ENCODE measurements at regions not wholly inside any gene's neighbourhood (a gene's known extent, or its start where the extent isn't known, plus 50 kb on each side); places are given as distances from the start of the nearest gene placed in this dataset.
"Not testable (repeated sequence)": the region's sequence is repeated elsewhere in the genome, so short reads cannot be mapped to it uniquely, and the experiment has no call there.

DNA sequence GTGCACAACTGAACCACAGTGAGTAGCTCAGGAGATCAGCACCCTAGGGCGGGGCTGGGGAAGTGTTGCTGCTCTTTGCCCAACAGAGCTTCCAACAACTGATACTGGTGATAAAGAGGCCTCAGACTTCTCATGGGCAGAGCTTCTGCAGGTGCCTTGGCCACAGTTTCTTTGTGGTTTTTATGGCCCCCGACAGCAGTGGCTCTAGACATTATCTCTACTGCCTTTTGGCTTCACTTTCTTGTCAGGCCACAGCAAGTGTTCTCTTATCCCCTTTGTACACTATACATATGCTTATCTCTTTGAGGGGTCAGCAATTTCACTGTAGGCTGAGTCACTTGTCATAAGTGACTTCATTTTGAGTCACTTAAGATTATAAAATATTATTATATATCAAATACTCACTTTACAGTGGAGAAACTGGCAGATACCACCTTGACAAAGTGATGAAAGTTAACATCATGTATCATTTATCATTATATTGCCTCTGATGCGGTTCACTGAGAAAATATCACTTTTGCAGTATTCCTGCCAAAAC, 90.9 kb upstream of the COX7C start:
- peaks cover 5% of the 10 kb centered on the region; the same call in 1 of the 2 replicates for H3K4me1 ChIP-seq (ENCODE audit: insufficient read depth, low read length)
- H3K27ac ChIP-seq (ENCODE audit: low read length), result no peak overlapping the region
- H3K36me3 ChIP-seq (ENCODE audit: insufficient read depth, low read depth, low read length), result no peaks in the 10 kb centered on the region
- H3K27me3 ChIP-seq (ENCODE audit: insufficient read depth, low read length), result no peaks in the 10 kb centered on the region
- no peaks in the 10 kb centered on the region for H3K9me3 ChIP-seq (ENCODE audit: insufficient read depth, low read depth, low read length)
- H3K9ac ChIP-seq (ENCODE audit: low read depth, low read length), result no peak overlapping the region
- no peak overlapping the region for H3K4me3 ChIP-seq (ENCODE audit: low read length)

- Histone ChIP-seq H3K4me1 (ENCODE audit: insufficient read depth, low read length) (no peaks in the 10 kb centered on the region), H3K9ac (ENCODE audit: low read depth, low read length) (no peak overlapping the region), H3K27ac (ENCODE audit: low read length) (no peak overlapping the region), H3K36me3 (ENCODE audit: insufficient read depth, low read depth, low read length) (no peaks in the 10 kb centered on the region), H3K9me3 (ENCODE audit: insufficient read depth, low read depth, low read length) (no peaks in the 10 kb centered on the region), H3K27me3 (ENCODE audit: insufficient read depth, low read length) (no peaks in the 10 kb centered on the region), H3K4me3 (ENCODE audit: low read length) (no peak overlapping the region)
These were observed 85.3 kb upstream of the COX7C start for GRCh38 chr5:86532429-86532828.

- Histone ChIP-seq H3K9ac (ENCODE audit: low read depth, low read length) (no peak overlapping the region), H3K4me3 (ENCODE audit: low read length) (no peak overlapping the region), H3K36me3 (ENCODE audit: insufficient read depth, low read depth, low read length) (no peaks in the 10 kb centered on the region), H3K4me1 (ENCODE audit: insufficient read depth, low read length) (no peaks in the 10 kb centered on the region), H3K27ac (ENCODE audit: low read length) (no peak overlapping the region), H3K27me3 (ENCODE audit: insufficient read depth, low read length) (no peaks in the 10 kb centered on the region), H3K9me3 (ENCODE audit: insufficient read depth, low read depth, low read length) (no peaks in the 10 kb centered on the region)
These were observed 81.3 kb upstream of the COX7C start for GRCh38 chr5:86536396-86536795.

DNA sequence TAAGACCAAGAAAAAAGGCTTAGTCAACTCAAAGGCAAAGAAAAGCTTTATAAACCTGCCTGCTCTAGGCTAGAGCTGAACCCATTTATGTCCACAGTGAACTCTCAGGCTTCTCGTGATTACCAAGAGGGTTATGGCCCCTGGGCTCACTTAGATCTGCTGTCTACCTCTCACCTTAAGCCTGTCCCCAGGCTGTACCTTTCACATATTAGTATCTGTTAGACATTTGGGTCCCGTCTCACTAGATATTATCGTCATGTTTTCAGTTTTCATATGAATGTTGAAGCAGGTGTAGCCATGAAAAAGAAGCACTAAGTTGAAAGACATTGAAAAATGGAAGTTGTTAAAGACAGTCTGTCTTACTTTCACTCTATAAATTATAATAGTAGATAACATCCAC, 75.2 kb upstream of the COX7C start:
- no peaks in the 10 kb centered on the region for H3K9me3 ChIP-seq (ENCODE audit: insufficient read depth, low read depth, low read length)
- no peaks in the 10 kb centered on the region; the same call in 1 of the 2 replicates for H3K4me1 ChIP-seq (ENCODE audit: insufficient read depth, low read length)
- no peaks in the 10 kb centered on the region for H3K36me3 ChIP-seq (ENCODE audit: insufficient read depth, low read depth, low read length)
- no peak overlapping the region for H3K9ac ChIP-seq (ENCODE audit: low read depth, low read length)
- no peak overlapping the region for H3K4me3 ChIP-seq (ENCODE audit: low read length)
- H3K27ac ChIP-seq (ENCODE audit: low read length), result no peak overlapping the region
- no peaks in the 10 kb centered on the region for H3K27me3 ChIP-seq (ENCODE audit: insufficient read depth, low read length)

DNA sequence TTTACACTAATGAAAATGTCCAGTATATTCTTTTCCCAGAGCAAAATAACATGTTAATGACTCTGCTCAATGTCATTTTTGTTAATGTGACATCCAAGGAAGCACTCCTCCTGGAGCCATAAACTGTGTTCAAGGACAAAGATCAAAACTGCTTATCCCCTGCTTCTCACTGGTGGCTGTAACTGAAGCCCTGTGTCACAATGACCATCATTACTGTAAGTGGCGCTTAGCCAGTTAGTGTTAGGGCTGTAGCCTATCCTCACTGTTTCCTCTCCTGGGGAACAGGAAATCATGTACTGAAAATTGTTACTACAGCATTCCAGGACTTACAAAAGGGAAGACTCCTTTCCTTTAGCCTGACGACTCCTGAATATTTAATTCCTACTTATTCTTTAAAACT, 71.7 kb upstream of the COX7C start:
- Histone ChIP-seq H3K36me3 (ENCODE audit: insufficient read depth, low read depth, low read length) (no peaks in the 10 kb centered on the region), H3K27ac (ENCODE audit: low read length) (no peak overlapping the region), H3K9ac (ENCODE audit: low read depth, low read length) (no peak overlapping the region), H3K27me3 (ENCODE audit: insufficient read depth, low read length) (no peaks in the 10 kb centered on the region), H3K9me3 (ENCODE audit: insufficient read depth, low read depth, low read length) (no peaks in the 10 kb centered on the region), H3K4me3 (ENCODE audit: low read length) (no peak overlapping the region), H3K4me1 (ENCODE audit: insufficient read depth, low read length) (no peaks in the 10 kb centered on the region; the same call in 1 of the 2 replicates)

- Histone ChIP-seq H3K9me3 (ENCODE audit: insufficient read depth, low read depth, low read length) (no peaks in the 10 kb centered on the region), H3K27ac (ENCODE audit: low read length) (no peak overlapping the region), H3K36me3 (ENCODE audit: insufficient read depth, low read depth, low read length) (no peaks in the 10 kb centered on the region), H3K27me3 (ENCODE audit: insufficient read depth, low read length) (no peaks in the 10 kb centered on the region), H3K4me3 (ENCODE audit: low read length) (no peak overlapping the region), H3K4me1 (ENCODE audit: insufficient read depth, low read length) (no peaks in the 10 kb centered on the region; the same call in 1 of the 2 replicates), H3K9ac (ENCODE audit: low read depth, low read length) (no peak overlapping the region)
These were observed 71.2 kb upstream of the COX7C start for GRCh38 chr5:86546582-86546981.

DNA sequence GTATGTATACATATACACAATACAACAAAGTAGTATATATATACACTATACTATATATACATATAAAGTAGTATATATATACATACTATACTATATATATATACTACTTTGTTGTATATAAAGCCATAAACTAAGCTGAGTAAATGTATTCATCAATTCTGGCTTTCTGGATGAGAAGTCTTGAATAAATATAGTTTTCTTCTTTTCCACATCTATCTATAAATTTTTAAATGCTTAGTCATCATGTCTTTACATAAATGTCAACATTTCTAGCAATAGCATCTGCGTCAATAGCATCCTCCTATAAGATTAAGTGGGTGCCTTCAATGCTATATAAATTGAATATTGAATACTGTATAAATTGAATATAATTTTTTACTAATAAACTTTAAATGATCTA, 63.1 kb upstream of the COX7C start:
- Histone ChIP-seq H3K27me3 (ENCODE audit: insufficient read depth, low read length) (no peaks in the 10 kb centered on the region), H3K9ac (ENCODE audit: low read depth, low read length) (no peak overlapping the region), H3K27ac (ENCODE audit: low read length) (no peak overlapping the region), H3K4me1 (ENCODE audit: insufficient read depth, low read length) (peaks cover 7% of the 10 kb centered on the region; the same call in 1 of the 2 replicates), H3K4me3 (ENCODE audit: low read length) (no peak overlapping the region), H3K36me3 (ENCODE audit: insufficient read depth, low read depth, low read length) (no peaks in the 10 kb centered on the region), H3K9me3 (ENCODE audit: insufficient read depth, low read depth, low read length) (no peaks in the 10 kb centered on the region; the same call in 1 of the 2 replicates)

DNA sequence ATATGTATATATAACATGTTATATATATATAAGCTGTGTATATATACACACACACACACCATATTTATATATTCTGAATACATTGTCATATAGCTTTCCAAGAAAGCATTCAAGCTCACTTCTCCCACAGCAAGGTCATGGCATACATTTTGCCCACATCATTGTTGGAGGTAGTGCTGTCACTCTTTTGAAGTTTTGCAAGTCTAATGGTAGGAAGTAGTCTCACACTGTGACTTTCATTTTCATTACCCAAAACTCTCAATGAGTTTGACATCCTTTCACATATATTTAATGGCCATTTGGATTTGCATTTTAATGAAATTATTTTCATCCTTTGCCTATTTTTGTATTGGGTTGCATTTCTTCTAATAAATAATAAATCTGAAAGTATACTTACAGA, 59.8 kb upstream of the COX7C start:
- no peak overlapping the region for H3K4me3 ChIP-seq (ENCODE audit: low read length)
- no peaks in the 10 kb centered on the region; the same call in 1 of the 2 replicates for H3K9me3 ChIP-seq (ENCODE audit: insufficient read depth, low read depth, low read length)
- no peak overlapping the region for H3K9ac ChIP-seq (ENCODE audit: low read depth, low read length)
- H3K36me3 ChIP-seq (ENCODE audit: insufficient read depth, low read depth, low read length), result no peaks in the 10 kb centered on the region
- H3K27me3 ChIP-seq (ENCODE audit: insufficient read depth, low read length), result no peaks in the 10 kb centered on the region
- peaks cover 7% of the 10 kb centered on the region; the same call in 1 of the 2 replicates for H3K4me1 ChIP-seq (ENCODE audit: insufficient read depth, low read length)
- no peak overlapping the region for H3K27ac ChIP-seq (ENCODE audit: low read length)

DNA sequence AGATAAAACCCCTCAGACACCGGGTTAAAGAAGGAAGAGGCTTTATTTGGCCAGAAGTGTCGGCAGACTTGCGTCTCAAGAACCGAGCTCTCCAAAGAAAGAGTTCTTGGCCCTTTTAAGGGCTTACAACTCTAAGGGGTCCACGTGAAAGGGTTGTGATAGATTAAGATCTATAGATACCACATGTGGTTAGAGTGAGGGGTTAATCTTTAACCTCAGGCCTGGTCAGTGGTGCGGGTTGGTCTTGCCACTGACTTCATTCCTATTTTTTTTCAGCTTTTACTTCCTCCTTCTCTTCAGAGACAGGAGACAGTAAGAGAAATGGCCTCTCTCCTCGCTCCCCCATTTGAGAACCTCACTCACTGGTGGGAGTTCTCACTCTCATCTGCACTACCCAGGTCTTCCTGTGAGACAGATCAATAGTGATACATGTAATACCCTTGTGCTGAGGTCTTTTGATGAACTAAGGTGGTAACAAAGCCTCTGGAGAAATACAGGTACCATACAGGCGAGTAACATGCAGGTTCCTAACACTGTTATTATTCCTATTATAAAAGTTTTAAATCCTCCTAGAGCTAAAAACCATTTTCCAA, 52.4 kb upstream of the COX7C start:
- no peaks in the 10 kb centered on the region for H3K9me3 ChIP-seq (ENCODE audit: insufficient read depth, low read depth, low read length)
- no peak overlapping the region for H3K4me3 ChIP-seq (ENCODE audit: low read length)
- no peaks in the 10 kb centered on the region for H3K27me3 ChIP-seq (ENCODE audit: insufficient read depth, low read length)
- no peaks in the 10 kb centered on the region for H3K4me1 ChIP-seq (ENCODE audit: insufficient read depth, low read length)
- H3K27ac ChIP-seq (ENCODE audit: low read length), result no peak overlapping the region
- H3K9ac ChIP-seq (ENCODE audit: low read depth, low read length), result no peak overlapping the region
- H3K36me3 ChIP-seq (ENCODE audit: insufficient read depth, low read depth, low read length), result no peaks in the 10 kb centered on the region

GRCh38 chr5:86566030-86566429, 51.7 kb upstream of the COX7C start:
- not testable (repeated sequence) for H3K4me3 ChIP-seq (ENCODE audit: low read length); H3K27ac ChIP-seq (ENCODE audit: low read length); H3K36me3 ChIP-seq (ENCODE audit: insufficient read depth, low read depth, low read length); H3K9ac ChIP-seq (ENCODE audit: low read depth, low read length); H3K4me1 ChIP-seq (ENCODE audit: insufficient read depth, low read length); H3K27me3 ChIP-seq (ENCODE audit: insufficient read depth, low read length); H3K9me3 ChIP-seq (ENCODE audit: insufficient read depth, low read depth, low read length)
